Ectodermal cell (in vitro differentiated cells): ENCODE measurements at regions not wholly inside any gene's neighbourhood (a gene's known extent, or its start where the extent isn't known, plus 50 kb on each side); places are given as distances from the start of the nearest gene placed in this dataset.

Source experiments
- H3K27ac ChIP-seq: 2 replicates; pipeline ENCODE4 v1.7.0; 2013; ENCODE audit warnings: mild to moderate bottlenecking, low read depth, low read length; ENCODE audit not compliant: insufficient read depth, poor library complexity, severe bottlenecking
- H3K27me3 ChIP-seq: 2 replicates; pipeline ENCODE4 v1.7.0; 2013; ENCODE audit warnings: mild to moderate bottlenecking, low read length; ENCODE audit not compliant: insufficient read depth, control insufficient read depth, poor library complexity, severe bottlenecking
- H3K36me3 ChIP-seq: one replicate; pipeline ENCODE4 v1.7.0; 2013; ENCODE audit warnings: low read length; ENCODE audit not compliant: control insufficient read depth, insufficient read depth
- H3K4me1 ChIP-seq: one replicate; pipeline ENCODE4 v1.7.0; 2013; ENCODE audit warnings: low read length; ENCODE audit not compliant: control insufficient read depth, insufficient read depth
- H3K4me3 ChIP-seq: 2 replicates; pipeline ENCODE4 v1.7.0; 2013; ENCODE audit warnings: low read depth, low read length, control low read depth; ENCODE audit not compliant: insufficient read depth
- H3K9me3 ChIP-seq: 2 replicates; pipeline ENCODE4 v1.7.0; 2013; ENCODE audit warnings: mild to moderate bottlenecking, low read length, moderate library complexity; ENCODE audit not compliant: control insufficient read depth
- WGBS, 2 experiments: methylation state at CpG; one replicate each; pipeline ENCODE4 v1.1.7; 2013; ENCODE audit warnings: missing lambda C conversion rate in 2 of 2; 5-methylcytosine and 5-hydroxymethylcytosine counted together

GRCh38 chr14:104425171-104425681 is 154.3 kb upstream of the C14orf180 start:
- no peaks in the 10 kb centered on the region for H3K36me3 ChIP-seq
- H3K4me1 ChIP-seq, result peaks cover 41% of the 10 kb centered on the region
- H3K9me3 ChIP-seq, result no peaks in the 10 kb centered on the region
- H3K27me3 ChIP-seq, result no peaks in the 10 kb centered on the region
- H3K4me3 ChIP-seq, result no peak overlapping the region
- no peak overlapping the region for H3K27ac ChIP-seq
- WGBS, 2 experiments, result 88 to 90% methylated on average over 16 of the region's 16 CpGs

- no peak overlapping the region for H3K4me3 ChIP-seq
- H3K4me1 ChIP-seq, result peaks cover 40% of the 10 kb centered on the region
- H3K36me3 ChIP-seq, result no peaks in the 10 kb centered on the region
- 92% methylated on average over 20 of the region's 20 CpGs for WGBS, 2 experiments
- H3K9me3 ChIP-seq, result no peaks in the 10 kb centered on the region
- no peaks in the 10 kb centered on the region for H3K27me3 ChIP-seq
- H3K27ac ChIP-seq, result no peak overlapping the region
These were observed 153.6 kb upstream of the C14orf180 start for GRCh38 chr14:104425763-104426646.

- H3K27me3 ChIP-seq, result no peaks in the 10 kb centered on the region
- H3K9me3 ChIP-seq, result no peaks in the 10 kb centered on the region
- no peaks in the 10 kb centered on the region for H3K36me3 ChIP-seq
- H3K27ac ChIP-seq, result no peak overlapping the region
- H3K4me1 ChIP-seq, result peaks cover 31% of the 10 kb centered on the region
- no peak overlapping the region for H3K4me3 ChIP-seq
- WGBS, 2 experiments, result 94 to 95% methylated on average over 21 of the region's 21 CpGs
These were observed 152.3 kb upstream of the C14orf180 start for GRCh38 chr14:104427131-104427851.

GRCh38 chr14:104428333-104428851 is 151.2 kb upstream of the C14orf180 start:
- Histone ChIP-seq H3K4me3 (no peak overlapping the region), H3K9me3 (no peaks in the 10 kb centered on the region), H3K27me3 (no peaks in the 10 kb centered on the region), H3K27ac (no peak overlapping the region), H3K4me1 (peaks cover 20% of the 10 kb centered on the region), H3K36me3 (no peaks in the 10 kb centered on the region)
- 84 to 85% methylated on average over 14 of the region's 14 CpGs for WGBS, 2 experiments

GRCh38 chr14:104428860-104429259 is 150.7 kb upstream of the C14orf180 start:
- 89 to 95% methylated on average over 9 of the region's 9 CpGs for WGBS, 2 experiments
- Histone ChIP-seq H3K9me3 (no peaks in the 10 kb centered on the region), H3K4me3 (no peak overlapping the region), H3K36me3 (no peaks in the 10 kb centered on the region), H3K27ac (no peak overlapping the region), H3K4me1 (peaks cover 16% of the 10 kb centered on the region), H3K27me3 (no peaks in the 10 kb centered on the region)

GRCh38 chr14:104429291-104429861 is 150.2 kb upstream of the C14orf180 start:
- no peaks in the 10 kb centered on the region for H3K27me3 ChIP-seq
- WGBS, 2 experiments, result 91 to 92% methylated on average over 30 of the region's 30 CpGs
- no peaks in the 10 kb centered on the region for H3K9me3 ChIP-seq
- H3K4me1 ChIP-seq, result peaks cover 11% of the 10 kb centered on the region
- no peaks in the 10 kb centered on the region for H3K36me3 ChIP-seq
- H3K27ac ChIP-seq, result no peak overlapping the region
- no peak overlapping the region for H3K4me3 ChIP-seq

GRCh38 chr14:104431351-104431928 is 148.1 kb upstream of the C14orf180 start:
- Histone ChIP-seq H3K9me3 (no peaks in the 10 kb centered on the region), H3K36me3 (no peaks in the 10 kb centered on the region), H3K4me1 (peaks cover 9% of the 10 kb centered on the region), H3K27ac (no peak overlapping the region), H3K27me3 (no peaks in the 10 kb centered on the region), H3K4me3 (no peak overlapping the region)
- whole genome bisulfite sequencing, 2 experiments, result 93 to 94% methylated on average over 15 of the region's 15 CpGs

GRCh38 chr14:104431929-104432541 is 147.5 kb upstream of the C14orf180 start:
- H3K4me1 ChIP-seq, result peaks cover 14% of the 10 kb centered on the region
- no peaks in the 10 kb centered on the region for H3K36me3 ChIP-seq
- no peaks in the 10 kb centered on the region for H3K9me3 ChIP-seq
- no peaks in the 10 kb centered on the region for H3K27me3 ChIP-seq
- H3K4me3 ChIP-seq, result no peak overlapping the region
- no peak overlapping the region for H3K27ac ChIP-seq
- 93 to 95% methylated on average over 11 of the region's 11 CpGs for WGBS, 2 experiments

GRCh38 chr14:104432611-104433231 is 146.8 kb upstream of the C14orf180 start:
- Histone ChIP-seq H3K27me3 (no peaks in the 10 kb centered on the region), H3K36me3 (no peaks in the 10 kb centered on the region), H3K4me1 (peaks cover 21% of the 10 kb centered on the region), H3K27ac (no peak overlapping the region), H3K9me3 (no peaks in the 10 kb centered on the region), H3K4me3 (no peak overlapping the region)
- 93% methylated on average over 27 of the region's 27 CpGs for WGBS, 2 experiments
